GM12874 (cell line): ENCODE measurements at regions not wholly inside any gene's neighbourhood (a gene's known extent, or its start where the extent isn't known, plus 50 kb on each side); places are given as distances from the start of the nearest gene placed in this dataset.

ENCODE experiments used
- CTCF ChIP-seq: IDR thresholded peaks from 2 replicates; pipeline ENCODE4 v1.5.1; 2011; ENCODE audit warnings: low read depth, mild to moderate bottlenecking, control low read depth, low read length, moderate library complexity; ENCODE audit not compliant: insufficient read depth

GRCh38 chr4:96646146-96646545 is 806.3 kb downstream of the PDHA2 start:
- no peak for TF ChIP-seq CTCF

GRCh38 chr4:96649536-96649935 is 809.6 kb downstream of the PDHA2 start:
- no peak for TF ChIP-seq CTCF

- no peak for TF ChIP-seq CTCF
These were observed 812.3 kb downstream of the PDHA2 start for GRCh38 chr4:96652158-96652557.

- TF ChIP-seq CTCF = no peak
These were observed 812.9 kb downstream of the PDHA2 start for GRCh38 chr4:96652821-96653220.

GRCh38 chr4:96654045-96654444 is 814.2 kb downstream of the PDHA2 start:
- TF ChIP-seq CTCF = no peak

GRCh38 chr4:96670381-96670780 is 830.5 kb downstream of the PDHA2 start:
- no peak for TF ChIP-seq CTCF

- TF ChIP-seq CTCF = no peak
These were observed 835.5 kb downstream of the PDHA2 start for GRCh38 chr4:96675416-96675815.

- TF ChIP-seq CTCF = no peak
These were observed 836.0 kb downstream of the PDHA2 start for GRCh38 chr4:96675896-96676295.
